HepG2 (cell line): ENCODE measurements at regions not wholly inside any gene's neighbourhood (a gene's known extent, or its start where the extent isn't known, plus 50 kb on each side); places are given as distances from the start of the nearest gene placed in this dataset.

Experiments
- ATM ChIP-seq: fragments of 450-650 bp; IDR thresholded peaks from 2 replicates; pipeline ENCODE4 v1.7.1; 2017; ENCODE audit warnings: mild to moderate bottlenecking, borderline replicate concordance
- BRCA1 ChIP-seq: sonication (generic); formaldehyde crosslinking; IDR thresholded peaks from 2 replicates; pipeline ENCODE4 v1.4.0; 2020; ENCODE audit warnings: missing genetic modification reagents
- CBX5 ChIP-seq: sonication (generic); formaldehyde crosslinking; IDR thresholded peaks from 2 replicates; pipeline ENCODE4 v1.4.0; 2020; ENCODE audit warnings: missing genetic modification reagents, borderline replicate concordance
- CEBPG ChIP-seq: IDR thresholded peaks from 2 replicates; pipeline ENCODE4 v1.6.1; 2016
- ELF4 ChIP-seq: sonication (generic); formaldehyde crosslinking; IDR thresholded peaks from 2 replicates; pipeline ENCODE4 v1.5.0; 2020; ENCODE audit warnings: missing genetic modification reagents, mild to moderate bottlenecking, moderate library complexity, borderline replicate concordance
- GATA4 ChIP-seq: sonication (generic); IDR thresholded peaks from 2 replicates; pipeline ENCODE4 v1.6.1; 2016; ENCODE audit warnings: antibody characterized with exemption, low read depth, borderline replicate concordance
- GATAD2A ChIP-seq: IDR thresholded peaks from 2 replicates; pipeline ENCODE4 v1.6.1; 2016
- HES4 ChIP-seq: sonication (generic); formaldehyde crosslinking; IDR thresholded peaks from 2 replicates; pipeline ENCODE4 v1.9.0; 2021; ENCODE audit warnings: mild to moderate bottlenecking, missing genetic modification reagents, borderline replicate concordance
- HNRNPH1 ChIP-seq: fragments of 200-400 bp; formaldehyde crosslinking; optimal IDR thresholded peaks from 2 replicates; pipeline ENCODE3; 2017; ENCODE audit warnings: mild to moderate bottlenecking, low read depth, low read length
- IRF2 ChIP-seq: IDR thresholded peaks from 2 replicates; pipeline ENCODE4 v1.6.1; 2018; ENCODE audit warnings: missing genetic modification reagents, missing compliant biosample characterization
- NCOA2 ChIP-seq: sonication (generic); formaldehyde crosslinking; IDR thresholded peaks from 2 replicates; pipeline ENCODE4 v1.8.0; 2022; ENCODE audit warnings: inconsistent platforms
- NFATC3 ChIP-seq: sonication (generic); formaldehyde crosslinking; IDR thresholded peaks from 2 replicates; pipeline ENCODE4 v1.5.1; 2020; ENCODE audit warnings: mild to moderate bottlenecking, missing genetic modification reagents
- NFE2 ChIP-seq: sonication (generic); formaldehyde crosslinking; IDR thresholded peaks from 2 replicates; pipeline ENCODE4 v1.4.0; 2020; ENCODE audit warnings: missing genetic modification reagents
- NFRKB ChIP-seq: fragments of 450-650 bp; IDR thresholded peaks from 2 replicates; pipeline ENCODE4 v1.6.1; 2017
- PAWR ChIP-seq: sonication (generic); formaldehyde crosslinking; IDR thresholded peaks from 2 replicates; pipeline ENCODE4 v1.4.0; 2020; ENCODE audit warnings: missing genetic modification reagents, mild to moderate bottlenecking, borderline replicate concordance
- RARG ChIP-seq: sonication (generic); formaldehyde crosslinking; IDR thresholded peaks from 2 replicates; pipeline ENCODE4 v1.4.0; 2020; ENCODE audit warnings: low read depth, mild to moderate bottlenecking, missing genetic modification reagents
- RBFOX2 ChIP-seq: fragments of 200-400 bp; formaldehyde crosslinking; IDR thresholded peaks from 2 replicates; pipeline ENCODE4 v1.6.1; 2017; ENCODE audit warnings: low read depth, mild to moderate bottlenecking, low read length
- SOX5 ChIP-seq: IDR thresholded peaks from 2 replicates; pipeline ENCODE4 v1.6.1; 2016; ENCODE audit warnings: borderline replicate concordance
- TAF15 ChIP-seq: fragments of 200-400 bp; formaldehyde crosslinking; IDR thresholded peaks from one replicate; pipeline ENCODE4 v1.6.1; 2018; ENCODE audit warnings: mild to moderate bottlenecking, low read depth, low read length; ENCODE audit not compliant: poor library complexity, severe bottlenecking
- ZBTB20 ChIP-seq: sonication (generic); formaldehyde crosslinking; IDR thresholded peaks from 2 replicates; pipeline ENCODE4 v1.8.1; 2023; ENCODE audit warnings: missing genetic modification reagents, low read depth, mild to moderate bottlenecking, borderline replicate concordance
- ZBTB7B ChIP-seq: sonication (generic); formaldehyde crosslinking; IDR thresholded peaks from 2 replicates; pipeline ENCODE4 v1.4.0; 2020; ENCODE audit warnings: missing genetic modification reagents
- ZIK1 ChIP-seq: sonication (generic); formaldehyde crosslinking; IDR thresholded peaks from 2 replicates; pipeline ENCODE4 v1.5.0; 2020; ENCODE audit warnings: mild to moderate bottlenecking, low read depth, missing genetic modification reagents, borderline replicate concordance
- ZKSCAN5 ChIP-seq: sonication (generic); formaldehyde crosslinking; IDR thresholded peaks from 2 replicates; pipeline ENCODE4 v1.5.1; 2020; ENCODE audit warnings: mild to moderate bottlenecking, missing genetic modification reagents
- ZNF17 ChIP-seq: sonication (generic); formaldehyde crosslinking; IDR thresholded peaks from 2 replicates; pipeline ENCODE4 v1.5.0; 2020; ENCODE audit warnings: mild to moderate bottlenecking, missing genetic modification reagents
- ZNF3 ChIP-seq: IDR thresholded peaks from 2 replicates; pipeline ENCODE4 v1.7.0; 2017; ENCODE audit warnings: inconsistent platforms
- ZNF354B ChIP-seq: sonication (generic); formaldehyde crosslinking; IDR thresholded peaks from 2 replicates; pipeline ENCODE4 v1.8.0; 2022; ENCODE audit warnings: mild to moderate bottlenecking, missing genetic modification reagents
- ZNF563 ChIP-seq: sonication (generic); formaldehyde crosslinking; IDR thresholded peaks from 2 replicates; pipeline ENCODE4 v1.8.0; 2022; ENCODE audit warnings: mild to moderate bottlenecking, moderate library complexity, missing genetic modification reagents
- ZNF790 ChIP-seq: sonication (generic); formaldehyde crosslinking; IDR thresholded peaks from 2 replicates; pipeline ENCODE4 v1.8.0; 2022; ENCODE audit warnings: missing genetic modification reagents, mild to moderate bottlenecking, borderline replicate concordance
- TF ChIP-seq, protein P1 (sequence below): IDR thresholded peaks from 2 replicates; pipeline ENCODE4 v1.6.1; 2016
- TF ChIP-seq, protein P2 (sequence below): sonication (generic); formaldehyde crosslinking; IDR thresholded peaks from 2 replicates; pipeline ENCODE4 v1.4.0; 2020; ENCODE audit warnings: low read depth, mild to moderate bottlenecking, missing genetic modification reagents
- TF ChIP-seq, protein P3 (sequence below): sonication (generic); formaldehyde crosslinking; IDR thresholded peaks from 2 replicates; pipeline ENCODE4 v1.5.0; 2020; ENCODE audit warnings: missing genetic modification reagents, mild to moderate bottlenecking, borderline replicate concordance
- TF ChIP-seq, protein P4 (sequence below): sonication (generic); formaldehyde crosslinking; IDR thresholded peaks from 2 replicates; pipeline ENCODE4 v1.8.1; 2023; ENCODE audit warnings: mild to moderate bottlenecking, missing genetic modification reagents
- TF ChIP-seq, protein P5 (sequence below): sonication (generic); formaldehyde crosslinking; IDR thresholded peaks from 2 replicates; pipeline ENCODE4 v1.5.0; 2020; ENCODE audit warnings: missing genetic modification reagents

DNA sequence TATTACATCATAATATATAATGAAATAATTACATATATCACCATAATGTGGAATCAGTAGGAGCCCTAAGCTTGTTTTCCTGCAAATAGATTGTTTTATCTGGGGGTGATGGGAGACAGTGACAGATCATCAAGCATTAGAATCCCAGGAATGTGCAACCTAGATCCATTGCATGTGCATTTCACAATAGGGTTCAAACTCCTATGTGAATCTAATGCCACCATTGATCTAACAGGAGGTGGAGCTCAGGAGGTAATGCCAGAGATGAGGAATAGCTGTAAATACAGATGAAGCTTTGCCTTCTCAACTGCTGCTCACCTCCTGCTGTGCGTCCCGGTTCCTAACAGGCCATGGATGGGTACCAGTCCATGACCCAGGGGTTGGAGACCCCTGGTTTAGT, 63.8 kb upstream of the CHORDC1 start (continued):
- TF ChIP-seq ZKSCAN5 = peak; percentile 98
- no peak for TF ChIP-seq HNRNPH1
- no peak for TF ChIP-seq PAWR (CRISPR knock-in tag)
- TF ChIP-seq RARG (CRISPR knock-in tag) = no peak
- no peak for TF ChIP-seq ZNF354B (CRISPR knock-in tag)
- TF ChIP-seq ZNF790 = no peak
- TF ChIP-seq NFATC3 (CRISPR knock-in tag) = no peak
- no peak for TF ChIP-seq ZBTB20
- no peak for TF ChIP-seq BRCA1
- no peak for TF ChIP-seq ZNF563
- TF ChIP-seq TAF15 = no peak
- no peak for TF ChIP-seq ZBTB7B
- TF ChIP-seq GATAD2A (CRISPR knock-in tag) = peak; percentile 40; the same call in 1 of the 2 replicates
- no peak for TF ChIP-seq NFE2 (CRISPR knock-in tag)
- TF ChIP-seq, protein P1, sequence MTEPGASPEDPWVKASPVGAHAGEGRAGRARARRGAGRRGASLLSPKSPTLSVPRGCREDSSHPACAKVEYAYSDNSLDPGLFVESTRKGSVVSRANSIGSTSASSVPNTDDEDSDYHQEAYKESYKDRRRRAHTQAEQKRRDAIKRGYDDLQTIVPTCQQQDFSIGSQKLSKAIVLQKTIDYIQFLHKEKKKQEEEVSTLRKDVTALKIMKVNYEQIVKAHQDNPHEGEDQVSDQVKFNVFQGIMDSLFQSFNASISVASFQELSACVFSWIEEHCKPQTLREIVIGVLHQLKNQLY (CRISPR knock-in tag) = no peak
- TF ChIP-seq ELF4 (CRISPR knock-in tag) = no peak
- TF ChIP-seq RBFOX2 = no peak
- TF ChIP-seq ZNF3 (CRISPR knock-in tag) = no peak
- TF ChIP-seq ZNF17 (CRISPR knock-in tag) = no peak
- no peak for TF ChIP-seq ZIK1 (CRISPR knock-in tag)
- no peak for TF ChIP-seq NFRKB
- TF ChIP-seq IRF2 (CRISPR knock-in tag) = no peak
- TF ChIP-seq CEBPG (CRISPR knock-in tag) = peak; percentile 87
- no peak for TF ChIP-seq ATM
- TF ChIP-seq, protein P2, sequence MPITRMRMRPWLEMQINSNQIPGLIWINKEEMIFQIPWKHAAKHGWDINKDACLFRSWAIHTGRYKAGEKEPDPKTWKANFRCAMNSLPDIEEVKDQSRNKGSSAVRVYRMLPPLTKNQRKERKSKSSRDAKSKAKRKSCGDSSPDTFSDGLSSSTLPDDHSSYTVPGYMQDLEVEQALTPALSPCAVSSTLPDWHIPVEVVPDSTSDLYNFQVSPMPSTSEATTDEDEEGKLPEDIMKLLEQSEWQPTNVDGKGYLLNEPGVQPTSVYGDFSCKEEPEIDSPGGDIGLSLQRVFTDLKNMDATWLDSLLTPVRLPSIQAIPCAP = no peak
- TF ChIP-seq CBX5 (CRISPR knock-in tag) = no peak
- TF ChIP-seq, protein P3, sequence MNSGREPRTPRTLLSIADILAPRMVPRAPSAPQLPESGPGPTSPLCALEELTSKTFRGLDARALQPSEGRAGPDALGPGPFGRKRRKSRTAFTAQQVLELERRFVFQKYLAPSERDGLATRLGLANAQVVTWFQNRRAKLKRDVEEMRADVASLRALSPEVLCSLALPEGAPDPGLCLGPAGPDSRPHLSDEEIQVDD (CRISPR knock-in tag) = no peak
- TF ChIP-seq, protein P4, sequence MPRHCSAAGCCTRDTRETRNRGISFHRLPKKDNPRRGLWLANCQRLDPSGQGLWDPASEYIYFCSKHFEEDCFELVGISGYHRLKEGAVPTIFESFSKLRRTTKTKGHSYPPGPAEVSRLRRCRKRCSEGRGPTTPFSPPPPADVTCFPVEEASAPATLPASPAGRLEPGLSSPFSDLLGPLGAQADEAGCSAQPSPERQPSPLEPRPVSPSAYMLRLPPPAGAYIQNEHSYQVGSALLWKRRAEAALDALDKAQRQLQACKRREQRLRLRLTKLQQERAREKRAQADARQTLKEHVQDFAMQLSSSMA (CRISPR knock-in tag) = no peak
- TF ChIP-seq GATA4 = no peak
- TF ChIP-seq, protein P5, sequence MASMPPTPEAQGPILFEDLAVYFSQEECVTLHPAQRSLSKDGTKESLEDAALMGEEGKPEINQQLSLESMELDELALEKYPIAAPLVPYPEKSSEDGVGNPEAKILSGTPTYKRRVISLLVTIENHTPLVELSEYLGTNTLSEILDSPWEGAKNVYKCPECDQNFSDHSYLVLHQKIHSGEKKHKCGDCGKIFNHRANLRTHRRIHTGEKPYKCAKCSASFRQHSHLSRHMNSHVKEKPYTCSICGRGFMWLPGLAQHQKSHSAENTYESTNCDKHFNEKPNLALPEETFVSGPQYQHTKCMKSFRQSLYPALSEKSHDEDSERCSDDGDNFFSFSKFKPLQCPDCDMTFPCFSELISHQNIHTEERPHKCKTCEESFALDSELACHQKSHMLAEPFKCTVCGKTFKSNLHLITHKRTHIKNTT = no peak
- peak; percentile 51; the same call in 1 of the 2 replicates for TF ChIP-seq SOX5 (CRISPR knock-in tag)
- TF ChIP-seq HES4 (CRISPR knock-in tag) = no peak
- 0 out of 2 replicates have a peak, but pooled peaks have one; percentile 18 for TF ChIP-seq NCOA2 (CRISPR knock-in tag)
